AG04450 (cell line): ENCODE measurements at regions not wholly inside any gene's neighbourhood (a gene's known extent, or its start where the extent isn't known, plus 50 kb on each side); places are given as distances from the start of the nearest gene placed in this dataset.
"Not testable (repeated sequence)": the region's sequence is repeated elsewhere in the genome, so short reads cannot be mapped to it uniquely, and the experiment has no call there.

Experiments used
- CTCF ChIA-PET: fragments of 300-600, 350-600 bp; formaldehyde crosslinking; extraction: SDS; loops from one replicate; lab custom pipeline; 2022; ENCODE audit warnings: antibody characterized with exemption, inconsistent platforms; lab: Charles Lee
- POLR2A ChIA-PET: fragments of 350-600 bp; formaldehyde crosslinking; extraction: SDS; loops from one replicate; lab custom pipeline; 2021; ENCODE audit warnings: antibody characterized with exemption, inconsistent platforms; lab: Yijun Ruan, JAX
- DNase-seq: peaks from one replicate; pipeline ENCODE4 v3.0.0-alpha.2; 2011; ENCODE audit warnings: low read depth, low spot score
- H3K27ac ChIP-seq: one replicate; pipeline ENCODE4 v1.5.1; 2012; ENCODE audit warnings: low read depth, low read length, control low read depth
- H3K27me3 ChIP-seq: one replicate; pipeline ENCODE4 v1.6.0; 2012; ENCODE audit warnings: low read length; ENCODE audit not compliant: control insufficient read depth, insufficient read depth
- H3K4me3 ChIP-seq: 2 replicates; pipeline ENCODE4 v1.5.1; 2011; ENCODE audit warnings: mild to moderate bottlenecking, low read depth, low read length, control low read depth
- H3K9me3 ChIP-seq: 2 replicates; pipeline ENCODE4 v1.5.1; 2012; ENCODE audit warnings: low read length; ENCODE audit not compliant: control insufficient read depth, insufficient read depth
- CTCF ChIP-seq: IDR thresholded peaks from 2 replicates; pipeline ENCODE4 v1.5.1; 2011; ENCODE audit warnings: low read depth, low read length, control low read depth, inconsistent platforms

GRCh38 chr16:87156195-87156594, 161.0 kb downstream of the C16orf95 start:
- no peak overlapping the region for H3K4me3 ChIP-seq
- POLR2A ChIA-PET, result no interaction called here
- no peak for DNase-seq
- peaks cover 18% of the 10 kb centered on the region for H3K27me3 ChIP-seq
- CTCF ChIA-PET, result no interaction called here
- TF ChIP-seq CTCF, result no peak
- H3K9me3 ChIP-seq, result peaks cover 8% of the 10 kb centered on the region; the same call in 1 of the 2 replicates
- no peak overlapping the region for H3K27ac ChIP-seq

GRCh38 chr16:87160234-87160636, 157.0 kb downstream of the C16orf95 start:
- ChIA-PET POLR2A (no interaction called here), CTCF (interaction anchor here (0.8 kb wide), 1 partner anchor 596 kb away, joined by 4 read pairs; no protein-coding TSS in a partner anchor)
- peaks cover 29% of the 10 kb centered on the region for H3K27me3 ChIP-seq
- no peak for TF ChIP-seq CTCF
- no peak overlapping the region for H3K4me3 ChIP-seq
- no peak for DNase-seq
- no peaks in the 10 kb centered on the region; the same call in 1 of the 2 replicates for H3K9me3 ChIP-seq
- no peak overlapping the region for H3K27ac ChIP-seq

- Histone ChIP-seq H3K9me3 (no peaks in the 10 kb centered on the region; the same call in 1 of the 2 replicates), H3K27ac (no peak overlapping the region), H3K4me3 (no peak overlapping the region), H3K27me3 (peaks cover 34% of the 10 kb centered on the region)
- no peak for TF ChIP-seq CTCF
- ChIA-PET POLR2A (no interaction called here), CTCF (interaction anchor here (0.8 kb wide), 1 partner anchor 596 kb away, joined by 4 read pairs; no protein-coding TSS in a partner anchor)
- DNase-seq, result no peak
Observed at GRCh38 chr16:87160701-87161337, 156.4 kb downstream of the C16orf95 start.

GRCh38 chr16:87161410-87161809, 155.8 kb downstream of the C16orf95 start:
- H3K27me3 ChIP-seq, result peaks cover 38% of the 10 kb centered on the region
- H3K4me3 ChIP-seq, DNase-seq, POLR2A ChIA-PET, CTCF ChIA-PET, H3K9me3 ChIP-seq, H3K27ac ChIP-seq: not testable (repeated sequence)

- POLR2A ChIA-PET, result no interaction called here
- CTCF ChIA-PET, result no interaction called here
- Histone ChIP-seq H3K27me3 (peaks cover 39% of the 10 kb centered on the region), H3K9me3 (no peaks in the 10 kb centered on the region; the same call in 1 of the 2 replicates), H3K4me3 (no peak overlapping the region), H3K27ac (no peak overlapping the region)
- no peak for TF ChIP-seq CTCF
- no peak for DNase-seq
Observed at GRCh38 chr16:87161822-87162676, 155.1 kb downstream of the C16orf95 start.

- peaks cover 39% of the 10 kb centered on the region for H3K27me3 ChIP-seq
- POLR2A ChIA-PET, H3K4me3 ChIP-seq, H3K9me3 ChIP-seq, H3K27ac ChIP-seq, DNase-seq, CTCF ChIA-PET: not testable (repeated sequence)
Observed at GRCh38 chr16:87162799-87163198, 154.4 kb downstream of the C16orf95 start.
